ENCODE measurements at regions not wholly inside any gene's neighbourhood (a gene's known extent, or its start where the extent isn't known, plus 50 kb on each side); places are given as distances from the start of the nearest gene placed in this dataset.

DNA sequence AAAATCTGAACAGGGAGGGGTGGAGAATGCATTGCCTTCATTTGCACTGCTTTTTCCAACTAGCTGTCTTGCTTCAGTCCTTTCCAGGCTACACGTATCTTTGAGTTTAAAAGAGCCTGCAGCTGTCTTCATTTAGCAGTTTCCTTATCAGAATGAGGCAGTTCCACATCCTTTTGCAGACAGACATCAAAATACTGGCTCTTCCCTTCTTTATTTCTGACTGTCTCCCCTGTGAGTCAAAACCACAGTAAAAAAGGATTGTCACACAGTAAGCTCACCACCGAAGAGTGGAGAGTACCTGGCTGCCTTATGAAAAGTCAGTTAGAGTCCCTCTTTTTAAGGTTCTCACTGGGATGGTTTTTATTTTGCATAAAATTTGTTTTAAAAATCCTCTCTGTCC, 205.5 kb upstream of the CD96 start:
- TF ChIP-seq, protein P1, sequence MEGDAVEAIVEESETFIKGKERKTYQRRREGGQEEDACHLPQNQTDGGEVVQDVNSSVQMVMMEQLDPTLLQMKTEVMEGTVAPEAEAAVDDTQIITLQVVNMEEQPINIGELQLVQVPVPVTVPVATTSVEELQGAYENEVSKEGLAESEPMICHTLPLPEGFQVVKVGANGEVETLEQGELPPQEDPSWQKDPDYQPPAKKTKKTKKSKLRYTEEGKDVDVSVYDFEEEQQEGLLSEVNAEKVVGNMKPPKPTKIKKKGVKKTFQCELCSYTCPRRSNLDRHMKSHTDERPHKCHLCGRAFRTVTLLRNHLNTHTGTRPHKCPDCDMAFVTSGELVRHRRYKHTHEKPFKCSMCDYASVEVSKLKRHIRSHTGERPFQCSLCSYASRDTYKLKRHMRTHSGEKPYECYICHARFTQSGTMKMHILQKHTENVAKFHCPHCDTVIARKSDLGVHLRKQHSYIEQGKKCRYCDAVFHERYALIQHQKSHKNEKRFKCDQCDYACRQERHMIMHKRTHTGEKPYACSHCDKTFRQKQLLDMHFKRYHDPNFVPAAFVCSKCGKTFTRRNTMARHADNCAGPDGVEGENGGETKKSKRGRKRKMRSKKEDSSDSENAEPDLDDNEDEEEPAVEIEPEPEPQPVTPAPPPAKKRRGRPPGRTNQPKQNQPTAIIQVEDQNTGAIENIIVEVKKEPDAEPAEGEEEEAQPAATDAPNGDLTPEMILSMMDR (IDR thresholded peaks at IDR 0.05; ENCODE audit: low read length), result no peak
- TF ChIP-seq EZH2 (optimal IDR thresholded peaks at IDR 0.05; ENCODE audit: low read depth, low read length), result no peak
- TF ChIP-seq EZH2phosphoT487 (IDR thresholded peaks at IDR 0.05; ENCODE audit: low read length), result no peak
